HUES6 (cell line): ENCODE measurements at regions not wholly inside any gene's neighbourhood (a gene's known extent, or its start where the extent isn't known, plus 50 kb on each side); places are given as distances from the start of the nearest gene placed in this dataset.
"Not testable (repeated sequence)": the region's sequence is repeated elsewhere in the genome, so short reads cannot be mapped to it uniquely, and the experiment has no call there.

Experiments used
- H3K27ac ChIP-seq: 2 replicates; pipeline ENCODE4 v1.7.0; 2013; ENCODE audit warnings: low read depth, mild to moderate bottlenecking, low read length, inconsistent platforms
- H3K27me3 ChIP-seq: 2 replicates; pipeline ENCODE4 v1.6.1; 2013; ENCODE audit warnings: low read length; ENCODE audit not compliant: control insufficient read depth, insufficient read depth
- H3K36me3 ChIP-seq: 2 replicates; pipeline ENCODE4 v1.6.1; 2013; ENCODE audit warnings: low read length; ENCODE audit not compliant: control insufficient read depth, insufficient read depth
- H3K4me1 ChIP-seq: 2 replicates; pipeline ENCODE4 v1.6.1; 2013; ENCODE audit warnings: low read length; ENCODE audit not compliant: control insufficient read depth, insufficient read depth
- H3K4me3 ChIP-seq: 2 replicates; pipeline ENCODE4 v1.5.1; 2013; ENCODE audit warnings: low read depth, low read length
- H3K9ac ChIP-seq: one replicate; pipeline ENCODE4 v1.6.1; 2013; ENCODE audit warnings: mild to moderate bottlenecking, low read length
- H3K9me3 ChIP-seq: 2 replicates; pipeline ENCODE4 v1.6.1; 2013; ENCODE audit warnings: low read depth, low read length; ENCODE audit not compliant: control insufficient read depth, insufficient read depth

DNA sequence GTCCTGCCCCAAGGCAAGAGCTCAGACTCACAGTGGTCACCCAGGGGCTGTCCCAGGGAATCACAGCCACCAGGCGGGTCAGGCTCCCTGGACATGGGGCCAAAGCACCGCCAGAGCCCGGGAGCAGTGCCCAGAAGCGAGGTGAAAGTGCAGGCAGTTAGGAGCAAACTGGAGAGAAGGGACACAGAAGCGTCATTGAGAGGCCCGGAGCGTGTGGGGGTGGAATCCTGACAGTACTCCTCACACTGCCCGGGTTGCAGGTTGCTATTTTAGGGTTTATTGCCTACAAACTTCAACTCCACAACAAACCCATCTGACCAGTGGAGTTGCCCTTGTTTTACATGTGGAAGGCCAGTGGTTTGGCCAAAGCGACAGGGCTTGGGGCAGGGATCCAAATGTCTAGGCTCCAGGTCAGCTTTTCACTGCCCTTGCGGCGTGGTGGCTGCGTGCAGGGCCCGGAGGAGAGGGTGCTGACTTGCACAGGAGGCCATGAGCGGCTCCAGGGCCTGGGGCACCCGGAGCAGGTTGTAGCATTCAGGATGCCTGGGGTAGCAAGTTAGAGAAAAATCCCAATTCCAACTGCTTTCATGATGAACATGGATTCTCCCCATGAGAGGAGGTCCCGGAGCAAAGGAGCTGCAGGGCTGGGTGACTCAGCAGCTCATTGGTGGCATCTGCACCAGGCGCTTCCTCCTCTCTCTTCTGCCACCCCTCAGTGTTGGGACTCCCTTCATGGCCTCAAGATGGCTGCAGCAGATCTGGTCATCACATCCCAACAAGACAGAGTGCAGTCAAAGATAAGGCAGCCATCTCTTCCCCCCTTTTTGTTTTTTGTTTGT lies 112.3 kb upstream of the NCOR2 start:
- H3K9me3 ChIP-seq: no peaks in the 10 kb centered on the region
- H3K4me1 ChIP-seq: peaks cover 53% of the 10 kb centered on the region
- H3K27me3 ChIP-seq: no peaks in the 10 kb centered on the region
- no peak overlapping the region for H3K4me3 ChIP-seq
- H3K27ac ChIP-seq: no peak overlapping the region
- no peaks in the 10 kb centered on the region for H3K36me3 ChIP-seq
- no peak overlapping the region for H3K9ac ChIP-seq

- Histone ChIP-seq H3K36me3 (no peaks in the 10 kb centered on the region), H3K4me1 (peaks cover 51% of the 10 kb centered on the region), H3K27me3 (no peaks in the 10 kb centered on the region), H3K9me3 (no peaks in the 10 kb centered on the region), H3K9ac (no peak overlapping the region), H3K27ac (no peak overlapping the region), H3K4me3 (no peak overlapping the region)
These were observed 111.6 kb upstream of the NCOR2 start for GRCh38 chr12:124679047-124679446.

- peaks cover 50% of the 10 kb centered on the region for H3K4me1 ChIP-seq
- no peaks in the 10 kb centered on the region for H3K9me3 ChIP-seq
- no peaks in the 10 kb centered on the region for H3K36me3 ChIP-seq
- H3K4me3 ChIP-seq: no peak overlapping the region
- no peaks in the 10 kb centered on the region for H3K27me3 ChIP-seq
- H3K9ac ChIP-seq: no peak overlapping the region
- no peak overlapping the region for H3K27ac ChIP-seq
These were observed 111.0 kb upstream of the NCOR2 start for GRCh38 chr12:124678421-124678893.

DNA sequence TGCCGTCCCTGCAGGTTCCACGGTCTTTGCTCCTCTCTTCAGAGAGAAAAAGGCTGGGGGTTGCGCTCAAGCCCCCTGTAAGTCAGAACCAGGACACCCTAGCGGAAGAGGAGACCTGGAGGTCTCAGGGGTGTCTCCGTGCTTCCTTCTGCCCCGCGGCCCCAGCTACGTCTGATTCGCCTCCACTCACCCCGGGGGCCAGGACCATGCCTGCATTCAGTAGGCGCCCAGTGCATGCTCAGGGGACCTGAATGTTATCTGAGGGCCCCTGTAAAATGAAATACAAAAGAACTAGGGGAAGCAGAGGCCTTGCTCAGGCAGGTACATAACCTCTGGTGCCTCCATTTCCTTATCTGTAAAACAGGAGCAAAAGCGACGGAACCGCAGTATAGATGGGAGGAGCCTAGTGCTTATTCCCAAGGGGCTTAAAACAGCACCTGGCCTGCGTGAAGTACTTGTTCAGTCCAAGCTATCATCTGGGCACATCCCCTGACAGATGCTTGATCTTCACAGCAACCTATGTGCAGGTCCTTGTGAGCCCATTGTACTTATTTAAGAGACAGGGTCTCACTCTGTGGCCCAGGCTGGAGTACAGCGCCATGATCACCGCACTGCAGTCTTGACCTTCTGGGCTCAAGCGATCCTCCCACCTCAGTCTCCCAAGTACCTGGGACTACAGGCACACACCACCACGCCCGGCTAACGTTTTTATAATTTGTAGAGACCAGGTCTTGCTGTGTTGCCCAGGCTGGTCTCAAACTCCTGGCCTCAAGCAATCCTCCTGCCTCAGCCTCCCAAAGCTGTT lies 110.3 kb upstream of the NCOR2 start:
- Histone ChIP-seq H3K9ac (no peak overlapping the region), H3K9me3 (no peaks in the 10 kb centered on the region), H3K4me3 (no peak overlapping the region), H3K27ac (no peak overlapping the region), H3K36me3 (no peaks in the 10 kb centered on the region), H3K27me3 (no peaks in the 10 kb centered on the region), H3K4me1 (peaks cover 44% of the 10 kb centered on the region)

GRCh38 chr12:124676714-124677462 lies 109.5 kb upstream of the NCOR2 start:
- H3K27ac ChIP-seq: no peak overlapping the region
- no peaks in the 10 kb centered on the region for H3K27me3 ChIP-seq
- H3K9me3 ChIP-seq: no peaks in the 10 kb centered on the region
- peaks cover 37% of the 10 kb centered on the region for H3K4me1 ChIP-seq
- H3K36me3 ChIP-seq: no peaks in the 10 kb centered on the region
- H3K4me3 ChIP-seq: no peak overlapping the region
- H3K9ac ChIP-seq: no peak overlapping the region

DNA sequence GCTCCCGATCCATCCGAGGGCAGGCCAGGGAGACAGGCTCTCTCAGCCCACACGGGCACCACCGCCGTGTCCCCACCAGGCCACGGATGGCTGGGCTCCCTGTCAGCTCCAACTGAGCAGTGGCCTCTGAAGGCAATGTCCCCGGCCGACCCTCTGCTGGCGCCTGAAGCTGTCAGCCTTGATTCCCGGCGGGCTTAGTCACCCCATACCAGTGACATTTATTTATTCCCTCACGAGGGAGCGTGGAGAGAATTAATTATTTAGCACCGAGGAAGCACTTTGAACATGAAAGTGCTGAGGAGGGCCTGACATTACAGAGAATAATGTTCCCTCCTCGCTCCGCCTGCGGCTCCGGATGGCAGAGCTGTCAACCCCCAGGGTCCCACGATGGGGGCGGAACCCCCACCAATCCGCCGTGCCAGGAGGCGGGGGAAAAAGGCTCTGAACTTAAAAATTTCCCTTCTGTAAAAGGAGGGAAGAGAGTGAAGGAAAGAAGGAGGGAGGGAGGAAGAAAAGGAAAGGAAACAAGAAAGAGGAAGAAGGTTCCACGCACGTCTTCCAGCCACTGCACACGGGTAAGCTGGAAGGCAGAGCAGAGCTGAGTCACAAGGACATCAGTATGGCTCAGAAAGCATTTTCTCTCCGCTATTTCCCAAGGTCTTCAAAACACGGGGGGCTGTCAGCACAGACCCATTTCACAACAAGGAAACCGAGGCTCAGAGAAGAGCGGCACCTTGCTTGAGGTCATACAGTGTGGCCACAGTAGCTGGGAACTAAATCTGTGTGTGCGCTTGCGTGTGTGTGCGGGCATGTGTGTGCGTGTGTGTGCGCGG lies 108.7 kb upstream of the NCOR2 start:
- Histone ChIP-seq H3K27ac (no peak overlapping the region), H3K27me3 (no peaks in the 10 kb centered on the region), H3K4me3 (no peak overlapping the region), H3K36me3 (no peaks in the 10 kb centered on the region), H3K4me1 (peaks cover 30% of the 10 kb centered on the region), H3K9ac (no peak overlapping the region), H3K9me3 (no peaks in the 10 kb centered on the region)

DNA sequence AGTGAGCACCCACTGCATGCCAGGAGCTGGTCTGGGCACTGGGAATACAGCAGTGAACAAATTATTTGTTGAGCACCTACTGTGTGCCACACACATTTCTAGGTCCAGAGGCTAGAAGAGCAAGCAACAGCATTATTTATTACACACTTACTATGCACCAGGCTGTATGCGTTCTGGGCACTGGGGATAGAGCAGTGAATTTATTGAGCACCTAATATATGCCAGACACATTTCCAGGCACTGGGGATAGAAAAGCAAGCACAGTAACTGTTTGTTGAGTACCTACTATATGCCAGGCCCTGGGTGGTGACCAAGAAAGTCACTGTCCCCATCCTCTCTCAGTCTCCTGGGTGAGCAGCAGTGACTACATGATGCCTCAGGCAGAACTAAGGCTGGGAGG lies 107.5 kb upstream of the NCOR2 start:
- Histone ChIP-seq H3K27ac (no peak overlapping the region), H3K36me3 (no peaks in the 10 kb centered on the region), H3K9me3 (peaks cover 4% of the 10 kb centered on the region; the same call in 1 of the 2 replicates), H3K9ac (no peak overlapping the region), H3K27me3 (no peaks in the 10 kb centered on the region), H3K4me1 (peaks cover 23% of the 10 kb centered on the region; the same call in 1 of the 2 replicates), H3K4me3 (no peak overlapping the region)

DNA sequence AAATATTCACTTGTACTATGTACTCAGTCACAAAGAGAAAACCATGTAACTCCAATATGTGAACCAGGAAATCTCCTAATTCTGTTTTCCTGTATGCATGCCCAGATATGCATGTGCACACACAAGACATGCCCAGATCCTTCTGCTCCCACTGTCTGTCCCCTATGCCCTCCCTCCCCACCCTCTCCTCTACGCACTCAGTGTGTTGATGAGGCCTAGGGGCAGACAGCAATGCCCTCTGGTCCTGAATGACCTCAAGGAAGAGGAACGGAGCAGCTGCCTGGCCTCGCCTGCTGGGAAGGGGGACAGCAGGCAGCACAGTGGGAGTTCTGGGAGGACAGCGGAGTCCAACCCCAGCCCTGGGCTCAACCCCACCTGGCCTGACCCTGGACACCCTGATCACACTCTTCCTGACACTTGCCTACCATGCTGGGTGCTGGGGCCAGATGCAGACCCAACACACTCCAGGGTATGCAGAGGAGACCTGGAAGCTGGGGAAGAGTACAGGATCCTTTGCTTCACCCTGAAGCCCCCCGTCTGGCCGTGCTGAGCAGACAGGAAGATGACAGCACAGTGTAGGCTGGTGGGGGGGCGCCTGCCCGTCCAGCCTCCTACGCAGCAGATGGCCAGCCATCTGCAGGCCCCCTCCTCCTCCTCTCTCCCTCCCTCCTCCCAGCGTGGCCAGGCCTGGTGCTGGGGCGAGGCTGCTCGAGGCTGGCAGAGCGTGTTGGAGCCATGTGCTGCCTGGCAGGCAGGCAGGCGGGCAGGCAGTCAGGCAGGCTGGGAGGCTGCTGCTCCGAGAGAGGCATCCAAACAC lies 106.6 kb upstream of the NCOR2 start:
- no peaks in the 10 kb centered on the region for H3K27me3 ChIP-seq
- no peak overlapping the region for H3K9ac ChIP-seq
- no peaks in the 10 kb centered on the region for H3K36me3 ChIP-seq
- peaks cover 14% of the 10 kb centered on the region; the same call in 1 of the 2 replicates for H3K4me1 ChIP-seq
- H3K9me3 ChIP-seq: peaks cover 4% of the 10 kb centered on the region; the same call in 1 of the 2 replicates
- H3K27ac ChIP-seq: no peak overlapping the region
- H3K4me3 ChIP-seq: no peak overlapping the region

DNA sequence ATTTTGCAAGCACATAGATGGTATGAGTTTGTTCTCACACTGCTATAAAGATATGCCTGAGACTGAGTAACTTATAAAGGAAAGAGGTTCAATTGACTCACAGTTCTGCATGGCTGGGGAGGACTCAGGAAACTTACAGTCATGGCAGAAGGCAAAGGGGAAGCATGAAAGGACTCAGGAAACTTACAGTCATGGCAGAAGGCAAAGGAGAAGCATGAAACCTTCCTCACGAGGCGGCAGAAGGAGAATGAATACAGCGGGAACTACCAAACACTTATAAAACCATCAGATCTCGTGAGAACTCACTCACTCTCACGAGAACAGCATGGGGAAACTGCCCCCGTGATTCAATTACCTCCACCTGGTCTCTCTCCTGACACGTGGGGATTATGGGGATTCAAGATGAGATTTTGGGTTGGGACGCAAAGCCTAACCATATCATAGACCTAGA lies 101.9 kb upstream of the NCOR2 start:
- not testable (repeated sequence) for H3K27ac ChIP-seq, H3K27me3 ChIP-seq, H3K9ac ChIP-seq, H3K4me1 ChIP-seq, H3K4me3 ChIP-seq, H3K36me3 ChIP-seq
- H3K9me3 ChIP-seq: peaks cover 16% of the 10 kb centered on the region; the same call in 1 of the 2 replicates
